ENCODE measurements at regions not wholly inside any gene's neighbourhood (a gene's known extent, or its start where the extent isn't known, plus 50 kb on each side); places are given as distances from the start of the nearest gene placed in this dataset.

DNA sequence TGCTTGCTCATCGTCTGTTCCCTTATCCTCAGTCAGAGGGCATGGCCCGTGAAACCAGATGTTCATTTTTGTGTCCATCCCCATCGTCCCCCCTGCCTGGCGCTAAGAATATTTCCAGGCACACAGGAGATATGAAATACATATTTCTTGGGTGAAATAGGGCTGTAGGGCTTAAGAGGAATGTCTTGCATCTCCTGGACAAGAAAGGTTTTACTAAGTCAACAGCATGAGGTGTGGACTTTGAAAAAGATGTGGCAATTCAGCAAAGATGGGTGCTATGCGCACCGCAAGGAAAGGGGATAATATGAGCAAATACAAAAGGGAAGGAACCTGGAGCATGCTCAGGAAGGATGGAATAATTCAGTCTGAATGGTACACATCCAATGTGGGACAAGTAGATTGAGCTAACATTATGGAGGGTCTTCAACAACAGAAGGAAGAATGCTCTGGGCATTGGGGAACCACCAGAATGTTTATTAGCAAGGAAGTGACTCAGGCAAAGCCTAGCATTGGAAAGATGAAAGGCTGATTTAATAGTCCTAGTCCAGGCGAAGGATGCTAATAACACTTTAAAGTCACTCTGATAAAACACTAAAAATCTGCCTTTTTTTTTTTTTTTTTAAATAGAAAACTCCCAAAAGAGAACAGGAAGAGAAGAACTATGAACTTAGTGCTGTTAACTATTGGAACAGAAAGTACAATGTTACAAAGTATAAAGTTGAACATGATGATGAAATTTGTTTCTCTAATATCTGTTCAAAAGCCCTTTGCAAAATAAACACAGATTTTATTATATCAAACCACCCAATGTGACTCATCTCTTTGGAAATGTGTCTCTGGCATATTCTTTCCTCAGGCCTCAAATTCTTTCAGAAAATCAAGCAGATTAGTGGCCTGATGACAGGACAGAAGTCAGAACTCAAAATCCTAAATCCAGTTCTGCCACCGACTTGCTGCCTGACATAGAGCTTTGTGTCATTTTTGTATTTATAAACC, 449.5 kb downstream of the BCAT1 start:
- H2AFZ ChIP-seq (ENCODE audit: low read length): no peak overlapping the region
- no peak overlapping the region for H3K14ac ChIP-seq (ENCODE audit: low read length)
- no peaks in the 10 kb centered on the region for H3K36me3 ChIP-seq (replicated peaks in 1 of 2; ENCODE audit: control insufficient read depth in 2 of 2, insufficient read depth in 2 of 2, low read length in 2 of 2)
- H3K27me3 ChIP-seq (ENCODE audit: control insufficient read depth in 3 of 3, insufficient read depth in 3 of 3, low read depth in 1 of 3, low read length in 3 of 3): no peaks in the 10 kb centered on the region
- no peak overlapping the region for H3K4me3 ChIP-seq (ENCODE audit: low read length in 2 of 2)
- H4K91ac ChIP-seq (ENCODE audit: low read depth, low read length, poor library complexity): no peak overlapping the region
- peaks cover 0 to 10% of the 10 kb centered on the region in 2 donors for H3K9me3 ChIP-seq (replicated peaks in 1 of 2; ENCODE audit: control insufficient read depth in 2 of 2, insufficient read depth in 1 of 2, low read depth in 1 of 2, low read length in 2 of 2)
- WGBS, 2 donors (ENCODE audit: extremely low coverage in 2 of 2, insufficient read length in 2 of 2, insufficient replicate concordance in 1 of 2): no CpG with 5 or more reads among the region's 8 CpGs
- no peak overlapping the region for H3K4ac ChIP-seq (ENCODE audit: low read length)
- no peak overlapping the region for H3K27ac ChIP-seq (replicated peaks; ENCODE audit: low read length)
- H3K18ac ChIP-seq (ENCODE audit: low read length): no peak overlapping the region
- H2BK120ac ChIP-seq (ENCODE audit: low read depth, low read length): no peak overlapping the region
- no peaks in the 10 kb centered on the region for H3K79me1 ChIP-seq (ENCODE audit: low read depth, low read length)
- H3K4me2 ChIP-seq (ENCODE audit: insufficient read depth, low read length, poor library complexity, severe bottlenecking): no peak overlapping the region
- no peak overlapping the region for H2BK15ac ChIP-seq (ENCODE audit: low read length)
- no peak overlapping the region for H2BK12ac ChIP-seq (ENCODE audit: low read length)
- H3K9ac ChIP-seq (ENCODE audit: low read depth, low read length, poor library complexity): no peak overlapping the region
- no peak overlapping the region for H2BK5ac ChIP-seq (ENCODE audit: low read length)
- H3K23ac ChIP-seq (ENCODE audit: low read depth, low read length, poor library complexity): no peak overlapping the region
- DNase-seq (ENCODE audit: low spot score): no peak
- H3K4me1 ChIP-seq (ENCODE audit: control insufficient read depth in 2 of 2, insufficient read depth in 1 of 2, low read depth in 1 of 2, low read length in 2 of 2): peaks cover 1 to 18% of the 10 kb centered on the region in 2 donors
- no peak overlapping the region for H4K8ac ChIP-seq (ENCODE audit: low read depth, low read length)
- H2AK5ac ChIP-seq (ENCODE audit: low read depth, low read length): no peak overlapping the region

DNA sequence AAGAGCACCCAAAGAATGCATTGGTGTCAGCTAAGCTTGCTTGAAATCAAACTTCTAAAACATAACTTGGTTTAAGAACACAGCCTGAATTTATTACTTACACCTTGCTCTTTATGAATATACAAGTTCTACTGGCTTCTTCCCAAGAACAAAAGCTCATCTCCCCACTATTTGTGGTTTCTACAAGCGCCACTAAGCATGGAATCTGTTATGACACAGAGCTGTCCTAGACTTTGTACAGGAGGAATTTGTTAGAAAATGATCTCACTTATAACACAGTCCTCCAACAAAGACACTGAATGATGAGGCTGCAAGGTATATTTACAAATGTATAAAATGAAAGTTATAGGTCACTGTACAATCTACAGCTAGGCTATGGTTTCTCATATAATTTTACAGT, 452.1 kb downstream of the BCAT1 start:
- peaks cover 0 to 3% of the 10 kb centered on the region in 2 donors for H3K9me3 ChIP-seq (replicated peaks in 1 of 2; ENCODE audit: control insufficient read depth in 2 of 2, insufficient read depth in 1 of 2, low read depth in 1 of 2, low read length in 2 of 2)
- no peak overlapping the region for H4K8ac ChIP-seq (ENCODE audit: low read depth, low read length)
- H3K18ac ChIP-seq (ENCODE audit: low read length): no peak overlapping the region
- H3K14ac ChIP-seq (ENCODE audit: low read length): no peak overlapping the region
- H2BK120ac ChIP-seq (ENCODE audit: low read depth, low read length): no peak overlapping the region
- no CpG with 5 or more reads among the region's 1 CpG for WGBS, 2 donors (ENCODE audit: extremely low coverage in 2 of 2, insufficient read length in 2 of 2, insufficient replicate concordance in 1 of 2)
- H2BK12ac ChIP-seq (ENCODE audit: low read length): no peak overlapping the region
- H2AK5ac ChIP-seq (ENCODE audit: low read depth, low read length): no peak overlapping the region
- H3K4me1 ChIP-seq (ENCODE audit: control insufficient read depth in 2 of 2, insufficient read depth in 1 of 2, low read depth in 1 of 2, low read length in 2 of 2): peaks cover 1 to 18% of the 10 kb centered on the region in 2 donors
- H2AFZ ChIP-seq (ENCODE audit: low read length): no peak overlapping the region
- no peak overlapping the region for H2BK15ac ChIP-seq (ENCODE audit: low read length)
- H2BK5ac ChIP-seq (ENCODE audit: low read length): no peak overlapping the region
- no peak overlapping the region for H4K91ac ChIP-seq (ENCODE audit: low read depth, low read length, poor library complexity)
- H3K9ac ChIP-seq (ENCODE audit: low read depth, low read length, poor library complexity): no peak overlapping the region
- no peak overlapping the region for H3K4me2 ChIP-seq (ENCODE audit: insufficient read depth, low read length, poor library complexity, severe bottlenecking)
- no peaks in the 10 kb centered on the region for H3K36me3 ChIP-seq (replicated peaks in 1 of 2; ENCODE audit: control insufficient read depth in 2 of 2, insufficient read depth in 2 of 2, low read length in 2 of 2)
- no peak for DNase-seq (ENCODE audit: low spot score)
- no peak overlapping the region for H3K27ac ChIP-seq (replicated peaks; ENCODE audit: low read length)
- no peak overlapping the region for H3K4me3 ChIP-seq (ENCODE audit: low read length in 2 of 2)
- H3K4ac ChIP-seq (ENCODE audit: low read length): no peak overlapping the region
- H3K23ac ChIP-seq (ENCODE audit: low read depth, low read length, poor library complexity): no peak overlapping the region
- no peaks in the 10 kb centered on the region for H3K79me1 ChIP-seq (ENCODE audit: low read depth, low read length)
- H3K27me3 ChIP-seq (ENCODE audit: control insufficient read depth in 3 of 3, insufficient read depth in 3 of 3, low read depth in 1 of 3, low read length in 3 of 3): no peaks in the 10 kb centered on the region

DNA sequence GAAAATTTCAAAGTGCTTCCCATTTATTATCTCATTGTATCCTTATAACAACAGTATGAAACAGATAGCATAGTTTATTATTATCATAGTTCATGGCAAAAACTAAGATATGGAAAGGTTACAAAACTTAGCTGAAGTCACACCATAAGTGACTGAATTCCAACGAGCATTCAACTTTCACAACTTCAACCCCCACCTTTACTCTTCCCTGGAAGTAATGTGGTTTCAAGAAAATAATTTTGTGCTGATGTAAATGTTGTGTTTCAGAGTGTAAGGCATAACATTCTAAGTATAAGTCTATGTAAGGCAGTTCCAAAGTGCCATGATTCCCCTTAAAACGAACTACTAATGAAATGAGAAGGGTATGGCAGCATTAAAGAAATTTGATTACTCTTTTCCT, 454.5 kb downstream of the BCAT1 start:
- no peak overlapping the region for H2BK120ac ChIP-seq (ENCODE audit: low read depth, low read length)
- H3K18ac ChIP-seq (ENCODE audit: low read length): no peak overlapping the region
- DNase-seq (ENCODE audit: low spot score): no peak
- no peak overlapping the region for H3K27ac ChIP-seq (replicated peaks; ENCODE audit: low read length)
- H3K79me1 ChIP-seq (ENCODE audit: low read depth, low read length): no peaks in the 10 kb centered on the region
- H3K4me1 ChIP-seq (ENCODE audit: control insufficient read depth in 2 of 2, insufficient read depth in 1 of 2, low read depth in 1 of 2, low read length in 2 of 2): peaks cover 0 to 6% of the 10 kb centered on the region in 2 donors
- no peak overlapping the region for H2AFZ ChIP-seq (ENCODE audit: low read length)
- H3K4me3 ChIP-seq (ENCODE audit: low read length in 2 of 2): no peak overlapping the region
- no CpG with 5 or more reads among the region's 2 CpGs for WGBS, 2 donors (ENCODE audit: extremely low coverage in 2 of 2, insufficient read length in 2 of 2, insufficient replicate concordance in 1 of 2)
- no peak overlapping the region for H2BK12ac ChIP-seq (ENCODE audit: low read length)
- H4K91ac ChIP-seq (ENCODE audit: low read depth, low read length, poor library complexity): no peak overlapping the region
- no peaks in the 10 kb centered on the region for H3K36me3 ChIP-seq (replicated peaks in 1 of 2; ENCODE audit: control insufficient read depth in 2 of 2, insufficient read depth in 2 of 2, low read length in 2 of 2)
- H3K4me2 ChIP-seq (ENCODE audit: insufficient read depth, low read length, poor library complexity, severe bottlenecking): no peak overlapping the region
- H3K23ac ChIP-seq (ENCODE audit: low read depth, low read length, poor library complexity): no peak overlapping the region
- H3K9me3 ChIP-seq (replicated peaks in 1 of 2; ENCODE audit: control insufficient read depth in 2 of 2, insufficient read depth in 1 of 2, low read depth in 1 of 2, low read length in 2 of 2): peaks cover 0 to 3% of the 10 kb centered on the region in 2 donors
- H2AK5ac ChIP-seq (ENCODE audit: low read depth, low read length): no peak overlapping the region
- no peak overlapping the region for H3K4ac ChIP-seq (ENCODE audit: low read length)
- H3K14ac ChIP-seq (ENCODE audit: low read length): no peak overlapping the region
- H4K8ac ChIP-seq (ENCODE audit: low read depth, low read length): no peak overlapping the region
- H2BK5ac ChIP-seq (ENCODE audit: low read length): no peak overlapping the region
- H3K27me3 ChIP-seq (ENCODE audit: control insufficient read depth in 3 of 3, insufficient read depth in 3 of 3, low read depth in 1 of 3, low read length in 3 of 3): no peaks in the 10 kb centered on the region
- no peak overlapping the region for H2BK15ac ChIP-seq (ENCODE audit: low read length)
- no peak overlapping the region for H3K9ac ChIP-seq (ENCODE audit: low read depth, low read length, poor library complexity)

DNA sequence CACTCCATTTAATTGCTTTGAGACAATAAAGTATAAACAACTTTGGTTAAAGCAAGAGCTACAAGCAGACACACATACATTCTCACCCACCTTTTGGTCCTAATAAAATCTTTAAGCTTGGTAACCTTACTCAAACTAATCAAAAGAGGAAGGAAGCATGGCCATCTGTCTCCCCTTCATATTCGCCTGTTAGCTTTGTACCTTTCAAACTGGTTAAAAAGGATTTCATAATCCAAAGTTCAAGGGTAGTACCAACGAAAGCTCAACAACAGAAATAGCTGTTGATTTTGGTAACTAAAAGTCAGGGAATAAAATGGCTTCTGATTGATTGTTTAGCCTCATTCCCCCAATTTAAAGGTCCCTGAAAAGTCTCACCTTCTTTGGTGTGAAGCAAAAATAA, 456.9 kb downstream of the BCAT1 start:
- no peak overlapping the region for H4K8ac ChIP-seq (ENCODE audit: low read depth, low read length)
- H3K18ac ChIP-seq (ENCODE audit: low read length): no peak overlapping the region
- H3K79me1 ChIP-seq (ENCODE audit: low read depth, low read length): no peaks in the 10 kb centered on the region
- H3K4me1 ChIP-seq (ENCODE audit: control insufficient read depth in 2 of 2, insufficient read depth in 1 of 2, low read depth in 1 of 2, low read length in 2 of 2): no peaks in the 10 kb centered on the region
- no peaks in the 10 kb centered on the region for H3K36me3 ChIP-seq (replicated peaks in 1 of 2; ENCODE audit: control insufficient read depth in 2 of 2, insufficient read depth in 2 of 2, low read length in 2 of 2)
- no peak overlapping the region for H2BK120ac ChIP-seq (ENCODE audit: low read depth, low read length)
- no peak overlapping the region for H3K23ac ChIP-seq (ENCODE audit: low read depth, low read length, poor library complexity)
- no peak overlapping the region for H3K4me2 ChIP-seq (ENCODE audit: insufficient read depth, low read length, poor library complexity, severe bottlenecking)
- H3K27me3 ChIP-seq (ENCODE audit: control insufficient read depth in 3 of 3, insufficient read depth in 3 of 3, low read depth in 1 of 3, low read length in 3 of 3): no peaks in the 10 kb centered on the region
- no peak overlapping the region for H3K14ac ChIP-seq (ENCODE audit: low read length)
- H2BK15ac ChIP-seq (ENCODE audit: low read length): no peak overlapping the region
- H3K4me3 ChIP-seq (ENCODE audit: low read length in 2 of 2): no peak overlapping the region
- H4K91ac ChIP-seq (ENCODE audit: low read depth, low read length, poor library complexity): no peak overlapping the region
- no peak overlapping the region for H2AFZ ChIP-seq (ENCODE audit: low read length)
- H2BK5ac ChIP-seq (ENCODE audit: low read length): no peak overlapping the region
- no peak overlapping the region for H3K4ac ChIP-seq (ENCODE audit: low read length)
- no peak overlapping the region for H3K27ac ChIP-seq (replicated peaks; ENCODE audit: low read length)
- no peak for DNase-seq (ENCODE audit: low spot score)
- no peak overlapping the region for H2BK12ac ChIP-seq (ENCODE audit: low read length)
- no peak overlapping the region for H2AK5ac ChIP-seq (ENCODE audit: low read depth, low read length)
- WGBS, 2 donors (ENCODE audit: extremely low coverage in 2 of 2, insufficient read length in 2 of 2, insufficient replicate concordance in 1 of 2): no CpG with 5 or more reads among the region's 2 CpGs
- no peaks in the 10 kb centered on the region for H3K9me3 ChIP-seq (replicated peaks in 1 of 2; ENCODE audit: control insufficient read depth in 2 of 2, insufficient read depth in 1 of 2, low read depth in 1 of 2, low read length in 2 of 2)
- H3K9ac ChIP-seq (ENCODE audit: low read depth, low read length, poor library complexity): no peak overlapping the region
